ENCODE measurements at regions not wholly inside any gene's neighbourhood (a gene's known extent, or its start where the extent isn't known, plus 50 kb on each side); places are given as distances from the start of the nearest gene placed in this dataset.

GRCh38 chr4:7131498-7132031, 60.8 kb upstream of the SORCS2 start (continued):
- TF ChIP-seq RREB1 (CRISPR knock-in tag; IDR thresholded peaks at IDR 0.05) (no peak), HBP1 (CRISPR knock-in tag; IDR thresholded peaks at IDR 0.05) (0 out of 2 replicates have a peak, but pooled peaks have one; percentile 4), TAF1 (IDR thresholded peaks at IDR 0.05; ENCODE audit: control insufficient read depth, extremely low read depth, insufficient read depth, low read length, severe bottlenecking) (no peak), HIVEP1 (CRISPR knock-in tag; IDR thresholded peaks at IDR 0.05) (no peak), ARID2 (IDR thresholded peaks at IDR 0.05) (no peak)

Data from K562 (cell line).